ENCODE measurements at regions not wholly inside any gene's neighbourhood (a gene's known extent, or its start where the extent isn't known, plus 50 kb on each side); places are given as distances from the start of the nearest gene placed in this dataset.

GRCh38 chr22:48068323-48068885 lies 1306.0 kb downstream of the TBC1D22A start:
- no peak for TF ChIP-seq EZH2 (optimal IDR thresholded peaks at IDR 0.05; ENCODE audit: low read depth, low read length)
- TF ChIP-seq CTCF (IDR thresholded peaks at IDR 0.05; ENCODE audit: low read length), result no peak
- TF ChIP-seq EZH2phosphoT487 (IDR thresholded peaks at IDR 0.05; ENCODE audit: low read length), result no peak

All from MM.1S (cell line).